Breast epithelium (tissue), 4 donors: ENCODE measurements at regions not wholly inside any gene's neighbourhood (a gene's known extent, or its start where the extent isn't known, plus 50 kb on each side); places are given as distances from the start of the nearest gene placed in this dataset.

Experiments used
- DNase-seq, 2 donors: peaks; one replicate each; pipeline ENCODE4 v3.0.0-alpha.2; 2019; ENCODE audit warnings: low spot score in 2 of 2
- H3K27ac ChIP-seq, 2 donors: fragments of 200-600 bp; sonication (generic) in 1 of 2; one replicate each; pipeline ENCODE4 v1.5.1; 2016 to 2019; ENCODE audit warnings: mild to moderate bottlenecking in 1 of 2
- H3K27me3 ChIP-seq, 2 donors: fragments of 200-600 bp; sonication (generic) in 1 of 2; one replicate each; pipeline versions ENCODE4 v1.5.1 to v1.6.0; 2017 to 2019; ENCODE audit warnings: control low read depth in 1 of 2, mild to moderate bottlenecking in 1 of 2
- H3K36me3 ChIP-seq: fragments of 200-600 bp; one replicate; pipeline ENCODE4 v1.5.1; 2019
- H3K4me1 ChIP-seq, 2 donors: fragments of 200-600 bp; sonication (generic); one replicate each; pipeline ENCODE4 v1.5.1; 2016 to 2019; ENCODE audit warnings: control low read depth in 1 of 2
- H3K4me3 ChIP-seq, 3 donors: fragments of 200-600 bp; sonication (generic); 1 replicate in 2 of 3; 2 replicates in 1 of 3; pipeline ENCODE4 v1.5.1; 2016 to 2019; ENCODE audit warnings: mild to moderate bottlenecking in 3 of 3, moderate library complexity in 2 of 3
- H3K9me3 ChIP-seq, 2 donors: fragments of 200-600 bp; sonication (generic) in 1 of 2; one replicate each; pipeline ENCODE4 v1.5.1; 2016 to 2019; ENCODE audit warnings: control low read depth in 1 of 2
- CTCF ChIP-seq, 3 donors: fragments of 450-650 bp; IDR thresholded peaks; one replicate each; pipeline ENCODE4 v1.5.1; 2016 to 2017; ENCODE audit warnings: antibody characterized with exemption in 3 of 3, mild to moderate bottlenecking in 3 of 3, moderate library complexity in 3 of 3
- POLR2A ChIP-seq: fragments of 450-650 bp; IDR thresholded peaks from one replicate; pipeline ENCODE4 v1.6.1; 2016; ENCODE audit warnings: antibody characterized with exemption, mild to moderate bottlenecking, moderate library complexity
- POLR2AphosphoS5 ChIP-seq, 3 donors: sonication (generic); formaldehyde crosslinking; IDR thresholded peaks; one replicate each; pipeline ENCODE4 v1.6.1; 2017; ENCODE audit warnings: antibody characterized with exemption in 3 of 3
- intact Hi-C: fragments of 100-400 bp; cut with DNase I; formaldehyde crosslinking; loops from one replicate; pipeline ENCODE4 v1.15.1; 2023; ENCODE audit warnings: low total_unique reads

- intact Hi-C loops = no loop called here
- H3K36me3 ChIP-seq = no peaks in the 10 kb centered on the region
- no peak for DNase-seq
- no peaks in the 10 kb centered on the region for H3K4me1 ChIP-seq
- H3K9me3 ChIP-seq = no peaks in the 10 kb centered on the region
- no peak overlapping the region for H3K4me3 ChIP-seq
- H3K27ac ChIP-seq = no peak overlapping the region
- H3K27me3 ChIP-seq = no peaks in the 10 kb centered on the region
- no peak for TF ChIP-seq POLR2A
- no peak for TF ChIP-seq POLR2AphosphoS5 (IDR thresholded peaks at IDR 0.05)
- TF ChIP-seq CTCF (IDR thresholded peaks at IDR 0.05) = no peak
These were observed 846.7 kb upstream of the ID2 start for GRCh38 chr2:7835151-7835550.

- no peak for DNase-seq
- intact Hi-C loops = no loop called here
- no peaks in the 10 kb centered on the region for H3K36me3 ChIP-seq
These were observed 845.9 kb upstream of the ID2 start for GRCh38 chr2:7835693-7836680.

GRCh38 chr2:7837237-7837760, 844.6 kb upstream of the ID2 start:
- Histone ChIP-seq H3K4me1 (no peaks in the 10 kb centered on the region), H3K27ac (no peak overlapping the region), H3K4me3 (no peak overlapping the region), H3K27me3 (no peaks in the 10 kb centered on the region), H3K36me3 (no peaks in the 10 kb centered on the region), H3K9me3 (no peaks in the 10 kb centered on the region)
- intact Hi-C loops = no loop called here
- no peak for DNase-seq
- TF ChIP-seq POLR2AphosphoS5 (IDR thresholded peaks at IDR 0.05) (no peak), POLR2A (no peak), CTCF (IDR thresholded peaks at IDR 0.05) (no peak)

More at GRCh38 chr2:7835693-7836680, 845.9 kb upstream of the ID2 start:
- Histone ChIP-seq H3K9me3 (no peaks in the 10 kb centered on the region), H3K4me1 (no peaks in the 10 kb centered on the region), H3K27ac (no peak overlapping the region), H3K27me3 (no peaks in the 10 kb centered on the region), H3K4me3 (no peak overlapping the region)
- TF ChIP-seq POLR2A = no peak
- no peak for TF ChIP-seq POLR2AphosphoS5 (IDR thresholded peaks at IDR 0.05)
- TF ChIP-seq CTCF (IDR thresholded peaks at IDR 0.05) = no peak

- intact Hi-C loops = no loop called here
- no peak overlapping the region for H3K27ac ChIP-seq
- TF ChIP-seq POLR2A = no peak
- no peak for TF ChIP-seq POLR2AphosphoS5 (IDR thresholded peaks at IDR 0.05)
- TF ChIP-seq CTCF (IDR thresholded peaks at IDR 0.05) = no peak
- no peaks in the 10 kb centered on the region for H3K9me3 ChIP-seq
- no peak for DNase-seq
- H3K36me3 ChIP-seq = no peaks in the 10 kb centered on the region
- H3K27me3 ChIP-seq = no peaks in the 10 kb centered on the region
- H3K4me1 ChIP-seq = no peaks in the 10 kb centered on the region
- H3K4me3 ChIP-seq = no peak overlapping the region
These were observed 843.2 kb upstream of the ID2 start for GRCh38 chr2:7838669-7839068.

- Histone ChIP-seq H3K4me3 (no peak overlapping the region), H3K4me1 (no peaks in the 10 kb centered on the region), H3K9me3 (no peaks in the 10 kb centered on the region), H3K36me3 (no peaks in the 10 kb centered on the region), H3K27me3 (no peaks in the 10 kb centered on the region), H3K27ac (no peak overlapping the region)
- intact Hi-C loops = no loop called here
- TF ChIP-seq CTCF (IDR thresholded peaks at IDR 0.05) (no peak), POLR2AphosphoS5 (IDR thresholded peaks at IDR 0.05) (no peak), POLR2A (no peak)
- no peak for DNase-seq
These were observed 841.0 kb upstream of the ID2 start for GRCh38 chr2:7840651-7841380.
